HG03139 (cell line): ENCODE measurements at regions not wholly inside any gene's neighbourhood (a gene's known extent, or its start where the extent isn't known, plus 50 kb on each side); places are given as distances from the start of the nearest gene placed in this dataset.
"Not testable (repeated sequence)": the region's sequence is repeated elsewhere in the genome, so short reads cannot be mapped to it uniquely, and the experiment has no call there.

Experiments used
- ATAC-seq: cut with Tn5 transposase; IDR thresholded peaks from one replicate; pipeline ENCODE4 v1.9.1; 2021; ENCODE audit not compliant: unreplicated experiment

- ATAC-seq, result no peak
Measured at GRCh38 chr17:20733923-20734322, 154.4 kb downstream of the CDRT15L2 start.

DNA sequence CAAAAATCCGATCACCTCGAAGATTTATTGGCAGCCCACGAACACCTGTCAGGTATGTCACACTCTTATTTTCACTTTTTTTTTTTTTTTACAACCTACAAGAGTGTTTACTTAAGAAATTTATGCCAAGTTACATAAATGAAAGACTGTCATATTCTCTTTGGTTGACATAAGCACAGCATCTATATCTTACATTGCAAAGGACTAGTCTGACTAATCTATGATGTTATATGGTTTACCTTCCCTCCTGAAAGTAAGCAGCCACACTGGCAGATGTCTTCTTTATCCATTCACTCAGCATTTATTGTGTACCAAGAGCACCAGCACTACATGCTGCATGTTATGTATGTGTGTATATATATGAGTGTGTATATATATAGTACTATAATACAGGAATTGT lies 156.3 kb downstream of the CDRT15L2 start:
- ATAC-seq, result no peak

DNA sequence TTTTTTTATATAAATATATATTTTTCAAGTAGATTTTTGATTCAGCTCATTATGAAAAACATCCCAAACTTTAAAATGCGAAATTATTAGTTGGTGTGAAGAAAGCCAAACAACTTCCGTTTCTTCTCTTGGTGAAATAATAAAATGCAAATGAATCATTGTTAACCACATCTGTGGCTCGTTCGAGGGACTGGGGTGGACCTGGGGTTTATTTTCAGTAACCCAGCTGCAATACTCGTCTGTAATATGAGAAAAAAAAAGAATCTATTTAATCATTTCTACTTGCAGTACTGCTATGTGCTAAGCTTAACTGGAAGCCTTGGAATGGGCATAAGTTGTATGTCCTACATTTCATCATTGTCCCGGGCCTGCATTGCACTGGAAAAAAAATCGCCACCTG lies 158.1 kb downstream of the CDRT15L2 start:
- ATAC-seq, result not testable (repeated sequence)

DNA sequence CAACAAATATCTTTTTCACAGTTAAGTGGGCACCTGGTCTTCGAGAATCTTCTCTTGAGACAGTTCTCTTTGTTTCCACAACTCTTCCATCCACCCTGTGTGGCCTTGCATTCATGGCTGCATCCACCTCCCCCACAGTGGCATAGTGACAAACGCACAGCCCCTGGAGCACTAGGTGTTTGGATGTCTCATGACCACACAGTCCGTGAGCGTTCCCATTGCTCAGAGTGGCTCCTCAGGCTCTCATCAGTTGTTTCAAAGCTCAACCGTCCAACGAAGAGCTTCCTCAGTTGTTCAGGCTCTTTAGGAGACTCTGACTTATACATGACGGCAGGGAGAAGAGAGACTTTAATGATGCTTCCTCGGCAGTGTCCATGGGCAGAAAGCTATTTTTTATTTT lies 191.6 kb downstream of the CDRT15L2 start:
- no peak for ATAC-seq

- no peak for ATAC-seq
Measured at GRCh38 chr17:20774472-20775135, 195.1 kb downstream of the CDRT15L2 start.

- ATAC-seq, result no peak
Measured at GRCh38 chr17:20775331-20775730, 195.8 kb downstream of the CDRT15L2 start.

DNA sequence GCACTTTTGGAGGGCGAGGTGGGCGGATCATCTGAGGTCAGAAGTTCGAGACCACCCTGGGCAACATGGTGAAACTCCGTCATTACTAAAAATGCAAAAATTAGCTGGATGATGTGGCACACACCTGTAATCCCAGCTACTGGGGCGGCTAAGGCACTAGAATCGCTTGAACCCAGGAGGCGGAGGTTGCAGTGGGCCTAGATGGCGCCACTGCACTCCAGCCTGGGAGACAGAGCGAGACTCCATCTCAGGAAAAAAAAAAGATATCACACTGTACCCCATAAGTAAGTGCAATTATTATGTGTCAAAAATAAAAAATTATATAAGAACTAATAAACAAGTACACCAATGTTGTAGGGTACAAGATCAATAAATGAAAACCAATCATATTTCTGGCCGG lies 200.0 kb downstream of the CDRT15L2 start:
- no peak for ATAC-seq

GRCh38 chr17:20781260-20781659 lies 201.7 kb downstream of the CDRT15L2 start:
- ATAC-seq, result no peak

DNA sequence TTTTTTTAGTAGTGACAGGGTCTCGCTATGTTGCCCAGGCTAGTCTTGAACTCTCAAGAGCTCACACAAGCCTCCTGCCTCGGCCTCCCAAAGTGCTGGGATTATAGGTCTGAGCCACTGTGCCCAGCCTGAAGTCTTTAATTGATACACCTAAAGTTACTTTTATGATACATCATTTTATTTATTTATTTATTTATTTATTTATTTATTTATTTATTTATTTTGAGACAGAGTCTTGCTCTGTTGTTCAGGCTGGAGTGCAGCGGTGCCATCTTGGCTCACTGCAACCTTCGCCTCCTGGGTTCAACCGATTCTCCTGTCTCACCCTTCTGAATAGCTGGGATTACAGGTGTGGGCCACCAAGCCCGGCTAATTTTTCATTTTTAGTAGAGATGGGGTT lies 202.3 kb downstream of the CDRT15L2 start:
- ATAC-seq, result not testable (repeated sequence)

DNA sequence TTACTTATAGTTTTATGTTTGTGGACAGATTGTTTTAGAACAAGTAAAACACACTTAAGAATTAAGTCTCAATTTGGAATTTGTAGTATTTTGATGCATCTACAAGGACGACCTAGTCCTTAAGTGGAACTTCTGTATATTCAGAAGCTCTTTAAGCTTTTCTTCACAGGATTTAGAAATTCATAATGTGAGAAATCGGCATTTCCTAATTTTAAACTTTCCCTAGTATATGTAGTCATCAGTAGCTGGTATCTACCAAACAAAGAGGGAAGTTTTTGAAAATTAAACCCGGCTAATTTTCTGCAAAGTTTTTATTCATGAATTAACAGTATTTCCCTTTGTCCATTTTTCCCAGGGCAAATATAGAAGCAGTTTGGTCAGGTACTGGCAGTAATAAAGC lies 203.6 kb downstream of the CDRT15L2 start:
- no peak for ATAC-seq

DNA sequence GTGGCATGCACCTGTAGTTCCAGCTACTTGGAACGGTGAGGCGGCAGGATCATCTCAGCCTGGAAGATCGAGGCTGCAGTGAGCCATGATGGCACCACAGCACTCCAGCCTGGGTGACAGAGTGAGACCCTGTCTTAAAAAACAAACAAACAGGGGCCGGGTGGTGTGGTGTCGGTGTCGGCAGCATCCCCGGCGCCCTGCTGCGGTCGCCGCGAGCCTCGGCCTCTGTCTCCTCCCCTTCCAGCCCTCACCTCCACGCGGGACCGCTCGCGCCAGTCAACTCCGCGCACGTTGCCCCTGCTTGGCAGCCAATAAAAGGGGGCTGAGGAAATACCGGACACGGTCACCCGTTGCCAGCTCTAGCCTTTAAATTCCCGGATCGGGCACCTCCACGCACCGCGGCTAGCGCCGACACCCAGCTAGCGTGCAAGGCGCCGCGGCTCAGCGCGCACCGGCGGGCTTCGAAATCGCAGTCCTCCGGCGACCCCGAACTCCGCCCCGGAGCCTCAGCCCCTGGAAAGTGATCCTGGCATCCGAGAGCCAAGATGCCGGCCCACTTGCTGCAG lies 204.7 kb downstream of the CDRT15L2 start:
- no peak for ATAC-seq

DNA sequence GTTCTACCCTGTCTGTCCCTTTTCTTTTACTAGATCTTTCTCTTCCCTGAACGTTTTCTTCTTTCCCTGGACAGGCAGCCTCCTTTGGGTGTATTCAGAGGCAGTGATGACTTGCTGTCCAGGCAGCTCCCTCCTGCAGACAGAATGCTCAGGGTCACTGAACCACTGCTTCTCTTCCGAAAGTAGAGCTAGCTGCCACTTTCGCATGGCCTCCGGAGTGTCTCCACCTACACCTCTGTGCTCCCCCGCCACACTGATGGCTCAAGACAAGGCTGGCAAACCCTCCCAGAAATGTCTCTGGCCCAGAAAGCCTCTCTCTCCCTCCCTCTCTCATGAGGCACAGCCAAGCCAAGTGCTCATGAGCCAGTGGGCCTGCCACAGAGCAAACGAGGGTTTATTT lies 207.8 kb downstream of the CDRT15L2 start:
- no peak for ATAC-seq

GRCh38 chr17:20791626-20792025 lies 212.1 kb downstream of the CDRT15L2 start:
- ATAC-seq, result no peak

DNA sequence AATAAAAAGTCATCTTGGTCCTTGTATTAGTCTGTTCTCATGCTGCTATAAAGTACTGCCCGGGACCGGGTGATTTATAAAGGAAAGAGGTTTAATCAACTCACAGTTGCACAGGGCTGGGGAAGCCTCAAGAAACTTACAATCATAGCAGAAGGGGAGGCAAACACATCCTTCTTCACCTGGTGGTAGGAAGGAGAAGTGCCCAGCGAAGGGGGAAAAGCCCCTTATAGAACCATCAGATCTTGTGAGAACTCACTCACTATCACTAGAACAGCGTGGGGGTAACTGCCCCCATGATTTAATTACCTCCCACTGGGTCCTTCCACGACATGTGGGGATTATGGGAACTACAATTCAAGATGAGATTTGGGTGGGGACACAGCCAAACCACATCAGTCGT lies 215.0 kb downstream of the CDRT15L2 start:
- ATAC-seq, result not testable (repeated sequence)

DNA sequence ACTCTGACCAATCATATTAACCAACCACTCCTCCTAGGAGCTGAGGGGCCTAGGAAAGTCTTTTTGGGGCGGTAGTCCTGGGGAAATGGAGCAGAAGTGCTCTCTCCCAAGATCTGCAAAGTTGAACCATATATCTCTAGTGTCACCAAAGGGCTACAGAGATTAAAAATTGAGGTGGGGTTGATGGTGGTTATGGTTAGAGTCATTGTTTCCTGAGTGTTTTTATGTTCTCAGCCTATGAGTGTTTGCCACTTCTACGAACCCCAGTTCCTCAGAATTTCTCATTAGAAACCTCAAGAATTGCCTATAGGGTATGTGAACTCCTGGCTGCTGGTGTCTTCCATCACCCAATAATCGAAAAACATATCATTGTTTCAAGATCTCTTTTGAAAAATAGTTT lies 217.8 kb downstream of the CDRT15L2 start:
- ATAC-seq, result no peak

GRCh38 chr17:20800146-20800545 lies 220.6 kb downstream of the CDRT15L2 start:
- no peak for ATAC-seq

GRCh38 chr17:20805751-20806150 lies 226.2 kb downstream of the CDRT15L2 start:
- ATAC-seq, result no peak

DNA sequence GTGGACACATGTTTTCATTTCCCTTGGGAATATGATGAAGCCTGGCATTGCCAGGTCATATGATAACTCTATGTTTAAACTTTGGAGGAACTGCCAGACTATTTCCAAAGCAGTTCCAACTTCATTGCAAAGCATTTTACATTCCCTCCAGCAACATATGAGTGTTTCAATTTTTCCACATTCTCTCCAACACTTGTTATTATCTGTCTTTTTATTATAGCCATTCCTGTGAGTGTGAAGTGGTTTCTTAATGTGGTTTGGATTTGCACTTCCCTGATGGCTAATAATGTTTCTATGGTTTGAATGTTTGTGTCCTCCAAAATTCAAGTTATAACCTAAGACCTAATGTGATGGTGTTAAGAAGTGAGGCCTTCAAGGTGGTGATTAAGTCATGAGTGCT lies 228.0 kb downstream of the CDRT15L2 start:
- not testable (repeated sequence) for ATAC-seq

DNA sequence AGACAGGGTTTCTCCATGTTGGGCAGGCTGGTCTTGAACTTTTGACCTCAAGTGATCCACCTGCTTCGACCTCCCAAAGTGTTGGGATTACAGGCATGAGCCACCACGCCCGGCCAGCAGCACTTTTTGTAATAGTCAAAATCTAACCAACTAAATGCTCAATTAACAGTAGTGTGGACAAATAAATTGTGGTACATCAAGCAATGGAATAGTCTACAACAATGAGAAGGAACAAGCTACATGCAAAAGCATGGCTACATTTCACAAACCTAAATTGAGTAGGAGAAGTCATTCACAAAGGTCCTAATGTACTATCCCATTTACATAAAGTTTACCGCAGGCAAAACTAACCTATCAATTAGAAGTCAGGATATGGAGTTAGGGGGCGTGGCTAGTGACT lies 227.4 kb downstream of the USP22 start:
- ATAC-seq, result not testable (repeated sequence)

GRCh38 chr17:20823905-20824304 lies 218.9 kb downstream of the USP22 start:
- ATAC-seq, result no peak

- no peak for ATAC-seq
Measured at GRCh38 chr17:20825539-20825938, 217.3 kb downstream of the USP22 start.

DNA sequence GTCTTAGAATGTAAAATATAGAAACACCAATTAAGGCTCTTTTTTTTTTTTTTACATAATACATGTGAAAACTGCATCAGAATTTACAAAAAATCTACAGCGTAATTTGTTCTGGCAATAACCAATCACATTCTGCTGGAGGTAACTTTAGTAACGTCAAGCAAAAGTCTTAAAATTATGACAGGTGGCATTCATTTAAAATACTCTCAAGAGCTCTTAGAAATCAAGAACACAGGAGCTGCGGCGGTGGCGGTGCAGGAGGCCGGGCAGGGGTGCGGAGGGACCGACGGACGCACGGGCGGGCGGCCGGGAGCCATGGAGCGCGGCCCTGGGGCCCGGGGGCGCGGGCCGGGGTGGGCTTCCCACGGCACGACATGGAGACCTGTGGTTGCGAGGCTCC lies 202.4 kb downstream of the USP22 start:
- ATAC-seq, result not testable (repeated sequence)
